ENCODE measurements at regions not wholly inside any gene's neighbourhood (a gene's known extent, or its start where the extent isn't known, plus 50 kb on each side); places are given as distances from the start of the nearest gene placed in this dataset.
"Not testable (repeated sequence)": the region's sequence is repeated elsewhere in the genome, so short reads cannot be mapped to it uniquely, and the experiment has no call there.

GRCh38 chr6:120786682-120787081 lies 547.6 kb downstream of the TBC1D32 start:
- no peak for DNase-seq

GRCh38 chr6:120786256-120786655 lies 548.0 kb downstream of the TBC1D32 start:
- DNase-seq: no peak

GRCh38 chr6:120785459-120786086 lies 548.7 kb downstream of the TBC1D32 start:
- DNase-seq: no peak

GRCh38 chr6:120779441-120779840 lies 554.8 kb downstream of the TBC1D32 start:
- DNase-seq: no peak

- DNase-seq: no peak
Measured at GRCh38 chr6:120775698-120776097, 558.6 kb downstream of the TBC1D32 start.

GRCh38 chr6:120774275-120774674 lies 560.0 kb downstream of the TBC1D32 start:
- no peak for DNase-seq

GRCh38 chr6:120771019-120771418 lies 563.3 kb downstream of the TBC1D32 start:
- DNase-seq: no peak

GRCh38 chr6:120764312-120764711 lies 570.0 kb downstream of the TBC1D32 start:
- DNase-seq: no peak

GRCh38 chr6:120759570-120759969 lies 574.7 kb downstream of the TBC1D32 start:
- DNase-seq: no peak

GRCh38 chr6:120748574-120748973 lies 585.7 kb downstream of the TBC1D32 start:
- DNase-seq: not testable (repeated sequence)

- DNase-seq: no peak
Measured at GRCh38 chr6:120736740-120737139, 597.5 kb downstream of the TBC1D32 start.

GRCh38 chr6:120735641-120736040 lies 598.6 kb downstream of the TBC1D32 start:
- DNase-seq: no peak

GRCh38 chr6:120711255-120711654 lies 623.0 kb downstream of the TBC1D32 start:
- no peak for DNase-seq

GRCh38 chr6:120700001-120700400 lies 634.3 kb downstream of the TBC1D32 start:
- no peak for DNase-seq

- no peak for DNase-seq
Measured at GRCh38 chr6:120686492-120686891, 647.8 kb downstream of the TBC1D32 start.

GRCh38 chr6:120682145-120682544 lies 652.1 kb downstream of the TBC1D32 start:
- no peak for DNase-seq

GRCh38 chr6:120681204-120681603 lies 653.1 kb downstream of the TBC1D32 start:
- no peak for DNase-seq

GRCh38 chr6:120675886-120676285 lies 658.4 kb downstream of the TBC1D32 start:
- no peak for DNase-seq

- DNase-seq: no peak
Measured at GRCh38 chr6:120671519-120671918, 662.8 kb downstream of the TBC1D32 start.

- DNase-seq: no peak
Measured at GRCh38 chr6:120652506-120652905, 681.8 kb downstream of the TBC1D32 start.

GRCh38 chr6:120648713-120649112 lies 685.6 kb downstream of the TBC1D32 start:
- no peak for DNase-seq

- no peak for DNase-seq
Measured at GRCh38 chr6:120646101-120646500, 688.2 kb downstream of the TBC1D32 start.

GRCh38 chr6:120632975-120633374 lies 701.3 kb downstream of the TBC1D32 start:
- DNase-seq: no peak

GRCh38 chr6:120627612-120628011 lies 706.7 kb downstream of the TBC1D32 start:
- DNase-seq: no peak

- DNase-seq: no peak
Measured at GRCh38 chr6:120622127-120622631, 712.1 kb downstream of the TBC1D32 start.

All from T-helper 2 cell (primary cell).